Brain microvascular endothelial cell (primary cell): ENCODE measurements at regions not wholly inside any gene's neighbourhood (a gene's known extent, or its start where the extent isn't known, plus 50 kb on each side); places are given as distances from the start of the nearest gene placed in this dataset.

ENCODE experiments used
- DNase-seq: peaks from one replicate; pipeline ENCODE4 v3.0.0-alpha.2; 2020
- H3K27ac ChIP-seq: fragments of 250-450 bp; sonication (Bioruptor Pico); 2 replicates; pipeline ENCODE4 v1.5.1; 2020; ENCODE audit warnings: mild to moderate bottlenecking, moderate library complexity
- H3K27me3 ChIP-seq: fragments of 250-450 bp; sonication (Bioruptor Pico); replicated peaks from 2 replicates; pipeline ENCODE4 v1.5.1; 2020; ENCODE audit warnings: mild to moderate bottlenecking
- H3K36me3 ChIP-seq: fragments of 250-450 bp; sonication (Bioruptor Pico); replicated peaks from 2 replicates; pipeline ENCODE4 v1.5.1; 2020; ENCODE audit warnings: mild to moderate bottlenecking
- H3K4me3 ChIP-seq: 2 replicates; pipeline ENCODE4 v1.5.1; 2011; ENCODE audit warnings: low read depth, mild to moderate bottlenecking, control low read depth, low read length, moderate library complexity
- in situ Hi-C: cut with HindIII; loops from 2 replicates; pipeline ENCODE4 v1.10.0; 2017; ENCODE audit warnings: low sequenced_read_pairs, low pct_ligation_motif_present
- TF ChIP-seq, protein P1 (sequence below): IDR thresholded peaks from 2 replicates; pipeline ENCODE4 v1.5.1; 2011; ENCODE audit warnings: low read depth, mild to moderate bottlenecking, moderate library complexity, low read length, control low read depth, inconsistent platforms; ENCODE audit errors: missing control alignments

GRCh38 chr11:127485541-127485940 is 485.0 kb upstream of the KIRREL3 start:
- in situ Hi-C loops: no loop called here
- no peak for DNase-seq

DNA sequence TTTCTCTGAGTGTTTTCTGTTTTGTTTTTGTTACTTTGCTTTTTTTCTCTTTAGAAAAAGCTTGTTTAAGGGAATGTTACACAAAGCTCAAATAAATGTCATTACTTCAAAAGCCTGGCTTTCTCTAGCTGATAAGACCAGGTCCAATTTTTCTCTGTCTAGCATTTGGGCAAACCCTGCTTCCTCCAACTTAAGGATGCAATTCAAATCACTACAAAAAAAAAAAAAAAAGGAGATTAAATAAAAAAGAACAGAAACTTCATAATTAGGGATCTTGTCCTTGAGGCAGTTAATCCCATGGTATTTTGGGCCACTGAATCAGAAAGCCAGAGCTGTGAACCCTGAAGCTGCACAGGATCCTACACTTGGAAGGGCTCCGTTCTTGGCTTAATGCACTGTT is 480.8 kb upstream of the KIRREL3 start:
- H3K27ac ChIP-seq: no peak overlapping the region
- in situ Hi-C loops: no loop called here
- TF ChIP-seq, protein P1, sequence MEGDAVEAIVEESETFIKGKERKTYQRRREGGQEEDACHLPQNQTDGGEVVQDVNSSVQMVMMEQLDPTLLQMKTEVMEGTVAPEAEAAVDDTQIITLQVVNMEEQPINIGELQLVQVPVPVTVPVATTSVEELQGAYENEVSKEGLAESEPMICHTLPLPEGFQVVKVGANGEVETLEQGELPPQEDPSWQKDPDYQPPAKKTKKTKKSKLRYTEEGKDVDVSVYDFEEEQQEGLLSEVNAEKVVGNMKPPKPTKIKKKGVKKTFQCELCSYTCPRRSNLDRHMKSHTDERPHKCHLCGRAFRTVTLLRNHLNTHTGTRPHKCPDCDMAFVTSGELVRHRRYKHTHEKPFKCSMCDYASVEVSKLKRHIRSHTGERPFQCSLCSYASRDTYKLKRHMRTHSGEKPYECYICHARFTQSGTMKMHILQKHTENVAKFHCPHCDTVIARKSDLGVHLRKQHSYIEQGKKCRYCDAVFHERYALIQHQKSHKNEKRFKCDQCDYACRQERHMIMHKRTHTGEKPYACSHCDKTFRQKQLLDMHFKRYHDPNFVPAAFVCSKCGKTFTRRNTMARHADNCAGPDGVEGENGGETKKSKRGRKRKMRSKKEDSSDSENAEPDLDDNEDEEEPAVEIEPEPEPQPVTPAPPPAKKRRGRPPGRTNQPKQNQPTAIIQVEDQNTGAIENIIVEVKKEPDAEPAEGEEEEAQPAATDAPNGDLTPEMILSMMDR: no peak
- no peak for DNase-seq
- no peaks in the 10 kb centered on the region for H3K36me3 ChIP-seq
- H3K4me3 ChIP-seq: no peak overlapping the region
- no peaks in the 10 kb centered on the region for H3K27me3 ChIP-seq

More at GRCh38 chr11:127485541-127485940, 485.0 kb upstream of the KIRREL3 start:
- H3K27me3 ChIP-seq: no peaks in the 10 kb centered on the region
- no peak overlapping the region for H3K27ac ChIP-seq
- H3K4me3 ChIP-seq: no peak overlapping the region
- no peaks in the 10 kb centered on the region for H3K36me3 ChIP-seq
- TF ChIP-seq, protein P1: no peak

DNA sequence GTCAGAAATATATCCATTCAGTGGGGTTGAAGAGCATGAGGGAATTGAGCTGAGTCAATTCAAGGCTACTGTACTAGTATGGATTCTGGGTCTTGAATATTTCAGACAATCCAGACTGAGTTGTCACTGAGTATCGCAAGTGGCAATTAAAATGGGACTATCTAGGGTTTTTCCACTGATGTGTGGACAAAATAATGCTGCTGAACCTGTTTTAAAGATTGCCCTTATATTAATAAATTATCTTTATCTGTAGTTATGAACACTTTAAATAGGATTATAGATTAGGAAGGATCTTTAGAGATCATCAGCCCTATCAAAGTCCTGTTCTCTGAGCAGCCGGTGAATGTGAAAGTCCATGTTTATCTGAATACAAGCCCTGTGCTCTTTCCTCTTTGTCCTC is 478.3 kb upstream of the KIRREL3 start:
- in situ Hi-C loops: no loop called here
- Histone ChIP-seq H3K27ac (no peak overlapping the region), H3K36me3 (no peaks in the 10 kb centered on the region), H3K27me3 (no peaks in the 10 kb centered on the region), H3K4me3 (no peak overlapping the region)
- no peak for DNase-seq
- TF ChIP-seq, protein P1: no peak

DNA sequence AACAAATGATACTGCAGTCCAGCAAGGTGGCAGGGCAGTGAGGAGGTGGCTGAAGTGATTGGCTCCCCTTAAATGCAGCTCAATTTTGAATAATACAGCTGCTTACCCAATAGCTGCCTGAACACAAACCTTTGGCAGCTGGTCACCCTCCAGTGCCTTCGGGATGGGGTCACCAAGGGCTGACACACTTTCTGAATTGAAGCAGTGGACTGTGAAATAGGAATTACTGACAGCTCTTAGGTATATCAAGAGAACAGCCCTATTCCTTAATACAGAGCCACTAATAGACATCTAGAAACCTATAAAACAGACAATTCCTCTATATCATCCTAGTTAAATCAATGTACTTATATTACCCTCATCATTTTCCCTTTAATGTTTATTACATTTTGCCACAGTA is 474.2 kb upstream of the KIRREL3 start:
- DNase-seq: no peak
- TF ChIP-seq, protein P1: no peak
- in situ Hi-C loops: no loop called here
- H3K27me3 ChIP-seq: no peaks in the 10 kb centered on the region
- H3K4me3 ChIP-seq: no peak overlapping the region
- no peaks in the 10 kb centered on the region for H3K36me3 ChIP-seq
- no peak overlapping the region for H3K27ac ChIP-seq

- in situ Hi-C loops: no loop called here
- no peak overlapping the region for H3K4me3 ChIP-seq
- TF ChIP-seq, protein P1: no peak
- H3K27me3 ChIP-seq: no peaks in the 10 kb centered on the region
- H3K27ac ChIP-seq: no peak overlapping the region
- DNase-seq: no peak
- no peaks in the 10 kb centered on the region for H3K36me3 ChIP-seq
Measured at GRCh38 chr11:127472505-127472904, 471.9 kb upstream of the KIRREL3 start.

- H3K27me3 ChIP-seq: no peaks in the 10 kb centered on the region
- no peak overlapping the region for H3K27ac ChIP-seq
- H3K36me3 ChIP-seq: no peaks in the 10 kb centered on the region
- H3K4me3 ChIP-seq: no peak overlapping the region
- DNase-seq: no peak
- in situ Hi-C loops: no loop called here
- TF ChIP-seq, protein P1: no peak
Measured at GRCh38 chr11:127471662-127472061, 471.1 kb upstream of the KIRREL3 start.
